NOMO-1 (cell line): ENCODE measurements at regions not wholly inside any gene's neighbourhood (a gene's known extent, or its start where the extent isn't known, plus 50 kb on each side); places are given as distances from the start of the nearest gene placed in this dataset.
"Not testable (repeated sequence)": the region's sequence is repeated elsewhere in the genome, so short reads cannot be mapped to it uniquely, and the experiment has no call there.

Source experiments
- DNase-seq, 2 experiments: peaks; one replicate each; lab custom pipeline; 2025; ENCODE audit not compliant: unreplicated experiment in 2 of 2; lab: John Stamatoyannopoulos, UW

DNA sequence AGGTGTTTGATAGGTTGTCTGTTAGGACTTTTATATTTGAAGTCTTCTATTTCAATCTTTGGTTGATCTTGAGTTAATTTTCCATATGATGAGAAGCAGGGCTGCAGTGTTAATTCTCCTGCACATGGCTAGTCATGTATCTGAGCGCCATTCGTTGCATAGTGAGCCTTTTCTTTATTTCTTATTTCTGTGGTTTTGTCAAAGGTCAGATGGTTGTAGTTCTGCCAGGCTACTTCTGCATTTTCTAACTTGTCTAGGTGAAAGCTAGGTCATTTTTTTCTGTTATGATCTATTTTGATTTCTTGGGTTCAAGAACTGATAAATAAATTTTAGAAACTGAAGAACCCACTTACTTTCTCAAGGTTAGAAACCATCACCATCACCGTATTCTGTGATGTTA is 56.7 kb downstream of the CCDC74A start:
- DNase-seq: peak in 1 of 2 experiments; percentile 42

DNA sequence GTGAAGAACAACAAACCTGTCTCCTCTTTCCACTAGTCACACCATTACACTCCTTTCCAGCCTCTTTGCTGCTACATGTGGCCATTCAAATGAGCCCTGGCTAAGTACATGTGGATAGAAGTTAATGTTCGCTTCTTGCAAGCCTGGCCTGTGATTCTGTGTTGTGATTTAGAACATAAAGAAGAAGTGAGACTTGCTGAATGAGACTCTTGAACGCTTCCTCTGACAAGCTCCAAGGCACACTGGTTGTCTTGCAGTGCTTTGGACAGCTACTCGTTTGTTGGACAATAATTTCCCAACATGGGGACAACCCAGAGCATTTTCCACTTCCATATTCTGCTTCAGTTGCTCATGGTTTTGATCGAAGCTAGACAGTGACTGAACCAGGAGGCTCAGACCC is 57.3 kb downstream of the CCDC74A start:
- peak; percentile 20 to 81 for DNase-seq

DNA sequence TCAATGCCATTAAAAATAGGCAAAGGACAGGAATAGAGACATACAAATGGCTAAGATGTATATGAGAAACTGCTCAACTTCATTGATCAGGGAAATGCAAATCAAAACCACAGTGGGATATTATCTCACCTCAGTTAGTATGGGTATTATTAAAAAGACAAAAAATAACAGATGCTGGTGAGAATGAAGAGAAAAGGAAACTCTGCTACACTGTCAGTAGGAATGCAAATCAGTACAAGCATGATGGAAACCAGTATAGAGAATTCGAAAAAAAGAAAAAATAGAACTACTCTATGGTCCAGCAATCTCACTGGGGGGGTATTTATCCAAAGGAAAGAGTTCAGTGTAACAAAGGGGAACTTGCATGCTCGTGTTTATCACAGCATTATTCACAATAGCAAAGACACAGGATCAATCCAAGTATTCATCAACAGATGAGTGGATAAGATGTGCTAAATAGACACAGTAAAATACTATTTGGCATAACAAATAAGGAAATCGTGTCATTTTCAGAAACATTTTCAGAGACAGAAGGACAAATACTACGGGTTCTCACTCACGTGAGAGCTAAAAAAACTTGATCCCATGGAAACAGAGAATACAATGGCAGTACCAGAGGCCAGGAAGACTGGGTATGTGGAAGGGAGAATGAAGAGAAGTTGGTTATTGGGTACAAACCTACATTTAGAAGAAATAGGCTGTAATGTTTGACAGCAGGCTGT is 60.6 kb downstream of the CCDC74A start:
- DNase-seq: no peak

DNA sequence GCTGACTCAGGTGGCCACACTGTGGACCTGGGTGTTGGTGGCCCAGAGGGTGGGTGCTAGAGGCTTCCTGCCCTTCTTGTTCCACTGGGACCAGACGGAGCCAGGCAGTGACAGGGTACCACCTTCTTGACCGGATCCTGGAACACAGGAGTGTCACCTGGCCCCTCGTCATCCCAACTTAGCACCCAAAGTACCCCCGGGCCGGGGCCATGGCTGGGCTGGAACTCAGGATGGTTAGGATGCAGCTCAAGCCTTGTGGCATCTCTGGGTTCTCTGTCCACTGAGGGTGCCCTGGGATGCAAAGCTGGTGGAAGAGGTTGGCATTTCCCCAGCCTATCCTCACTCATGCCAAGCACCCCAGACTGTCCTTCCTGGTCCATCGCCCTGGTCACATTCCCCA is 61.4 kb downstream of the CCDC74A start:
- not testable (repeated sequence) for DNase-seq

DNA sequence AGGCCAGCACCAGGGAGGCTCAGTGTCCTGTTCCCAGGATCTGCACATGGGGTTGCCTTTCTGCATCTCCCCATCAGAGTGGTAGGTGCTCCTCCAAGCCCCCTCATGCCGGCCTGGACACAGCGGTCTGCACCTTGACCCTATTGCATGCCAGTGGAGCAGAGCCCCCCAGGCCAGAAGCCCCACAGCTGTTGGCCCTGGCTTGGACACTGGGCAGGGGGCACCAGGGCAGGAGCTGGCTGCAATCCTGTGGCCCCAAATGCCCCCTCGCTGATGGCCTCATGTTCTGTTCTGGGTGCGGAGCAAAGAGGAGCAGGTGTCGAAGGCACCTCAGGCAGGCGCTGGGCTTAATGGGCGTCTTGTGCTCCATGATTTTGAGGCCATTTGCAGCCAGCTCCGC is 62.7 kb downstream of the CCDC74A start:
- DNase-seq: no peak

DNA sequence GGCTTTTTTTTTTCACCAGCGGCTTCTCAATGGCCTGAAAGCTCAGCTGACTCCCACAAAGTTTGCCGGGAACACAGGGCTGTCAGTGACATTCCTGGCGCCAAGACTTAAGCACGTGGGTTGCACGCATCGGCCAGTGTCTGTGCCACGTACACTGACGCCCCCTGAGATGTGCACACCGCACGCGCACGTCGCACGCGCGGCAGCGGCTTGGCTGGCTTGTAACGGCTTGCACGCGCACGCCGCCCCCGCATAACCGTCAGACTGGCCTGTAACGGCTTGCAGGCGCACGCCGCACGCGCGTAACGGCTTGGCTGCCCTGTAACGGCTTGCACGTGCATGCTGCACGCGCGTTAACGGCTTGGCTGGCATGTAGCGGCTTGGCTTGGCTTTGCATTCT is 63.2 kb downstream of the CCDC74A start:
- no peak for DNase-seq

DNA sequence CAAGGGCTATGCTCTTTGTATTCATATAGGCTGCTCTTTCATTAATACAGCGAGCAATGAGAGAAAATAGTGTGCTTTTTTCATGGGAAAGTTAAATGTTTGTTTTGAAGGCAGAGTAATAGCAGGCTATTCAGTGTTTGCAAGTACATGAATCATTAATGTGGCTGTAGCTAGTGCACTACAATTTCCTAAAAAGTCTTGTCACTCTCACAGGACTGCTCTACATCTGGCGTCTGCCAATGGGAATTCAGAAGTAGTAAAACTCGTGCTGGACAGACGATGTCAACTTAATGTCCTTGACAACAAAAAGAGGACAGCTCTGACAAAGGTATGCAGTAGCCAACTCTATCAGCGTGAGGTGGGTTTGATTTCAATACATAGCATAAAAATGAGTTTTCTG is 68.9 kb downstream of the CCDC74A start:
- not testable (repeated sequence) for DNase-seq

DNA sequence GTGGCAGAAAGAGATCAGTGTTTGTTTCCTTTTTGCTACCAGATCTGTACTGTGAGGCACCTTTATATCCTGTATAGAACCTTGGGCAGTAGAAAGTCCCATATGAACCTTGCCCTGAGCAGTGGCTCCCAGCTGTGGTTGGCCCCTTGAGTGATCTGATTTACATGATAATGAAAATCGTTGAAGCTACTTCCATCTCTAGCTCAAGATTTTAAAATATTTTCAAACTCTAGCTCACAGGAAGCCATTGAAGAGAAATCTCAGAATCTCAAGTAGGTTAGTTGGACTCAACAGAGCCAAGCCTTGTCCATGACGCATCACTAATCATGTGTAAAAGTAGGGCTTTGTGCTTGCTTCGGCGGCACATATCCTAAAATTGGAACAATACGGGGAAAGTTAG is 74.8 kb downstream of the CCDC74A start:
- not testable (repeated sequence) for DNase-seq

DNA sequence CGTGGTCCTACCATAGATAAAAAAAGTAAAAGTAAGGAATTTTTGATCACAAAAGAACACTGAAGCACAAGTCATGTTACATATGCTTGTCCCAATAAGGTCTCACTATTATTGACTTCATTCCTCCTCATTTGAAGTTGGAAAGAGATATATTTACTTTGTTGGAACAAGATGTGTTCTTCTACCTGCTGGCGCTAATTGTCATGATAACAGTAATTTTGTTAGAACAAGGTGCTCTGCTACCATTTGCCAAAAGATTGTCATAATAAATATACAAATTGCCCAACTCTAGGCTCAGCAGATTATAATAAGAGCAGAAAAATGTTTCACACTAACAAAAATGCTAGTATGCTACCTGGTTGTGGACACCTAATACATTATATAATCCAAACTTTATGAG is 77.0 kb downstream of the CCDC74A start:
- DNase-seq: not testable (repeated sequence)

DNA sequence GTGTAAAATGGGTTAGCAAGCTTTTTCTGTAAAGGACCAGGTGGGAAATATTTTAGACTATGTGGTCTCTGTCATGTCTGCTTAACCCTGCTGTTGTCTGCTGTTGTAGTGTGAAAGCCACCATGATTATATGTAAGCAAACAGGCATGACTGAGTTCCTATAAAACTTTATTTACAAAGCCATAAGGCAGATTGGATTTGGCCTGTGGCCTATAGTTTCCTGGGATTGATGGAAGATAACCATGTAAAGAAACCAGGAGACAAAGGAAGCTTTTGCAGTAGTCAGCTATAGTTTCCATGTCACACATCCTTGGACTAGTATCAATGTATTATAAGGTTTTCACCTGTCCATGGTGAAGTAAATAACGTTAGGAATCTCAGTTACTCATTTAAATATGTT is 78.7 kb downstream of the CCDC74A start:
- DNase-seq: not testable (repeated sequence)

DNA sequence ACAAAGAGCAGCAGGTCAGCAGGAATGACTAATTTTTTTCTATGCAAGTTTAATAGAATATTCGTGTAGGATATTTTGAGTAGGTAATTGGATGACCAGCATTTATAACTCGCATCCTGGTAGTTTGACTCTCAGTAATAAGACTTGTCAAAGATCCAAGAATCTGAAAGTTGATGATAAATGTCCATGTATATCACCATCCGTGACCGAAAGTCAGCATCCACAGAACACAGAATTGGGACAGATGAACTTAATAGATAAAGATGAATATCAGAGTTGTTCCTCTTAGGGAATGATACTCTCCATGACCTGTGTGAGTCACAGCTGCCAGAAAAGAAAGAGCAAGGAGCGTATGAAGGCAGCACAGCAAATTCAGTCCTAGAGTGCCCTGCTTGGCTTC is 79.4 kb downstream of the CCDC74A start:
- DNase-seq: not testable (repeated sequence)

DNA sequence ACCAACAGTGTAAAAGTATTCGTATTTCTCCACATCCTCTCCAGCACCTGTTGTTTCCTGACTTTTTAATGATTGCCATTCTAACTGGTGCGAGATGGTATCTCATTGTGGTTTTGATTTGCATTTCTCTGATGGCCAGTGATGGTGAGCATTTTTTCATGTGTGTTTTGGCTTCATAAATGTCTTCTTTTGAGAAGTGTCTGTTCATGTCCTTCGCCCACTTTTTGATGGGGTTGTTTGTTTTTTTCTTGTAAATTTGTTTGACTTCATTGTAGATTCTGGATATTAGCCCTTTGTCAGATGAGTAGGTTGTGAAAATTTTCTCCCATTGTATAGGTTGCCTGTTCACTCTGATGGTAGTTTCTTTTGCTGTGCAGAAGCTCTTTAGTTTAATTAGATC is 86.9 kb downstream of the CCDC74A start:
- DNase-seq: not testable (repeated sequence)

DNA sequence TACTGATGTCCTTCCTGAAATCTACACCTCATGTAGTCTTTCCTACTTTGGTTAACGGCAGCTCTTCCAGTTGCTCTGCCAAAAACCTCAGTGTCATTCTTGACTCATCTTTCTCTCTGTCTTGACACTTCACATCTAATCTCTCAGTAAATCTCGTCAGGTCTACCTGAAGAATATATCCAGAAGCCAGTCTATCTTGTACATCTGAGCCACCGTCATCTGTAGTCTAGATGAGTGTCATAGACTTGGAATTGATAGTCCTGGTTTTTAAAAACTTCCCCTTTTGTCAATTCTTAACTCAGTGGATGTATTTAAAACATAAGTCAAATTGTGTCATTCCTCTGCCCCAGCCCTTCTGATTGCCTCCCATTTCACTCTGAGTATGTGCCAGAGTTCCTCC is 90.6 kb downstream of the CCDC74A start:
- peak in 1 of 2 experiments; percentile 6 for DNase-seq

DNA sequence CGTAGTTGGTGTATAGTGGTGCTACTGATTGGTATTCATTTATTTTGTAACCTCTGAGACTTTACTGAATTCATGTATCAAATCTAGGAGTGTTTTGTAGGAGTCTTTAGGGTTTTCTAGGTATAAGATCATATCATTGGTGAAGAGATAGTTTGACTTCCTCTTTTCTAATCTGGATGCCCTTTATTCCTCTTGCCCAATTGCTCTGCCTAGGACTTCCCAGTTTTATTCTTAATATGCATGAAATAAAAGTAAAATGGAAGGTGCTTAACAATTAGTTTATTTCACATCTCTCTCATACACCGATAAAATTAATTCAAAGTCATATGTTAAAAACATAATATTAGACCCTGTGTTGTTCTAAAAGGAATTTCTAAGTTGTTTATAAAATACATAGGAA is 95.2 kb downstream of the CCDC74A start:
- DNase-seq: peak; percentile 40 to 60

DNA sequence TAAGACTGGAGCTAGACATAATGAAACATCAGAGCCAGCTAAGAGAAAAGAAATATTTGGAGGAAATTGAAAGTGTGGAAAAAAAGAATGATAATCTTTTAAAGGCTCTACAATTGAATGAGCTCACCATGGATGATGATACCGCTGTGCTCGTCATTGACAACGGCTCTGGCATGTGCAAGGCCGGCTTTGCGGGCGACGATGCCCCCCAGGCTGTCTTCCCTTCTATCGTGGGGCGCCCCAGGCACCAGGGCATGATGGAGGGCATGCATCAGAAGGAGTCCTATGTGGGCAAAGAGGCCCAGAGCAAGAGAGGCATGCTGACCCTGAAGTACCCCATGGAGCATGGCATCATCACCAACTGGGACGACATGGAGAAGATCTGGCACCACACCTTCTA is 98.3 kb downstream of the CCDC74A start:
- DNase-seq: not testable (repeated sequence)

DNA sequence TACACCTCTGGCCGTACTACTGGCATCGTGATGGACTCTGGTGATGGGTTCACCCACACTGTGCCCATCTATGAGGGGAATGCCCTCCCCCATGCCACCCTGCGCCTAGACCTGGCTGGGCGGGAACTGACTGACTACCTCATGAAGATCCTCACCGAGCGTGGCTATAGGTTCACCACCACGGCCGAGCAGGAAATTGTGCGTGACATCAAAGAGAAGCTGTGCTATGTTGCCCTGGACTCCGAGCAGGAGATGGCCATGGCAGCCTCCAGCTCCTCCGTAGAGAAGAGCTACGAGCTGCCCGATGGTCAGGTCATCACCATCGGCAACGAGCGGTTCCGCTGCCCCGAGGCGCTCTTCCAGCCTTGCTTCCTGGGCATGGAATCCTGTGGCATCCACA is 98.9 kb downstream of the CCDC74A start:
- not testable (repeated sequence) for DNase-seq

DNA sequence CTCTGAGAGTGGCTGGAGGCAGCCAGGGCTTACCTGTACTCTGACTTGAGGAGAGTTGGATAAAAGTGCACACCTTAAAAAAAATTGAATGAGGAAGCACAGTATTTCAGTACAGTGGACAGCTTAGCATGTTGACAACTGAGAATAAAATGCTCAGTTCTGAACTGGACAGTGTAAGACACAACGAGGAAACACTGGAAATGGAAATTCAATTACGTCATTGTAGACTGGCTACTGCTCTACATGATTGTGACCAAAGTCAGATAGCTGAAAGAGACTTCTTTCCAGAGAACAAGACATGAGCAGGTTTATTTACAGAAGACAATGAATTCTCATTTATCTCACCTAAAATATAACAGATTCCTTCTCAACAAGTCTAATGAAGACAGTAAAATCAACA is 100.1 kb downstream of the CCDC74A start:
- not testable (repeated sequence) for DNase-seq

DNA sequence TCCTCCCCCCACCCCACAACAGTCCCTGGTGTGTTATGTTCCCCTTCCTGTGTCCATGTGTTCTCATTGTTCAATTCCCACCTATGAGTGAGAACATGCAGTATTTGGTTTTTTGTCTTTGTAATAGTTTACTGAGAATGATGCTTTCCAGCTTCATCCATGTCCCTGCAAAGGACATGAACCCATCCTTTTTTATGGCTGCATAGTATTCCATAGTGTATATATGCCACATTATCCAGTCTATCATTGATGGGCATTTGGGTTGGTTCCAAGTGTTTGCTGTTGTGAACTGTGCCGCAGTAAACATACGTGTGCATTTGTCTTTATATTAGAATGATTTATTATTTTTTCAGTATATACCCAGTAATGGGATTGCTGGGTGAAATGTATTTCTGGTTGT is 104.0 kb downstream of the CCDC74A start:
- not testable (repeated sequence) for DNase-seq

DNA sequence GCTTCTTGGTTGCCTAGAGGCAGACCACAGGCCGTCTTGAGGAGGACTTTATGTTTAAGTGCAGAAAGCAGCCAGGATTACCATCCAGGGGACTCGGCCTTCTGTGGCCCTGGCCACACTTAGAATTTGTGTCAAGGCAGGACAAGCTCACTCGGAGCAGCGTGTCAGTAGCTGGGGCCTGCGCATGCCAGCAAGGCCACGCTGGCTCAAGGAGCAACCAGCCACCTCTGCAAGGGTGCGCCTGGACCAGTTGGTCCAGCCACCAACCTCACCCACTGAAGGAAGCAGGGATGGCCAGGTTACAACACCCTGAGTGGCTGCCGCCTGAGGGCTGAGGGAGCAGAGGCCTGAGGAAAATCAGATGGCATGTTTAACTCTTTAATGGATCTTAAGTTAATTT is 105.7 kb downstream of the CCDC74A start:
- DNase-seq: not testable (repeated sequence)

DNA sequence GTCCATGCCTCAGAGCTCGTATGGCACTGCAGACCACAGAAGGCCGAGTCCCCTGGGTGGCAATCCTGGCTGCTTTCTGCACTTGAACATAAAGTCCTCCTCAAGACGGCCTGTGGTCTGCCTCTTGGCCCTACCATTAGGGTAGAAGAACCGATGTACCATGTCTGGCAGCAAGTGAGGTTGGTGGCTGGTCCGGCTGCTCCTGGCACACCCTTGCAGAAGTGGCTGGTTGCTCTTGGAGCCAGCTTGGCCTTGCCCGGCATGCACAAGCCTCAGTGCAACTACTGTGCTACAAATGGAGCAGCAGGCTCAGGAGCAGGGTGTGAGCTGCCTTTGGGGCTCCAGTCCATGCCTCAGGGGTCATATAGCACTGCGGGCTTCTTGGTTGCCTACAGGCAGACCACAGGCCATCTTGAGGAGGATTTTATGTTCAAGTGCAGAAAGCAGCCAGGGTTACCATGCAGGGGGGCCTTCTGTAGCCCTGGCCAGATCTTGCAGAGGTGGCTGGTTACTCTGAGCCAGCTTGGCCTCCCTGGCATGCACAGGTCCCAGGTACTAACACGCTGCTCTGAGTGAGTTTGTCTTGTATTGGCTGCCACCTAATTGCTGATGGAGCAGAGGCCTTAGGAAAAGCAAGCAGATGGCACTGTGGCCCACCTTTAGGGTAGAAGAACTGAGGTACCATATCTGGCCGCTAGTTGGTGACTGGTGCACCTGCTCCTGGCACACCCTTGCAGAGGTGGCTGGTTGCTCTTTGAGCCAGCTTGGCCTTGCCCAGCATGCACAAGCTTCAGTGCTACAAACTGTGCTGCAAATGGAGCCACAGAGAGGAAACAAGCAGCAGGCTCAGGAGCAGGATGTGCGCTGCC is 106.4 kb downstream of the CCDC74A start:
- DNase-seq: not testable (repeated sequence)

DNA sequence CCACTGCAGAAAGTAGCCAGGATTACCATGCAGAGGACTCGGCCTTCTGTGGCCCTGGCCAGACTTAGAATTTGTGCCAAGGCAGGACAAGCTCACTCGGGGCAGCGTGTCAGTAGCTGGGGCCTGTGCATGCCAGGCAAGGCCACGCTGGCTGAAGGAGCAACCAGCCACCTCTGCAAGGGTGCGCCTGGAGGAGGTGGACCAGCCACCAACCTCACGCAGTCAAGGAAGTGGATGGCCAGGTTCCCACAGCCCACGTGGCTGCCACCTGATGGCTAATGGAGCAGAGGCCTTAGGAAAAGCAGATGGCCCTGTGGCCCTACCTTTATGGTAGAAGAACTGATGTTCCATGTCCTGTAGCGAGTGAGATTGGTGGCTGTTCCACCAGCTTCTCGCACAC is 107.9 kb downstream of the CCDC74A start:
- no peak for DNase-seq
